ENCODE measurements at regions not wholly inside any gene's neighbourhood (a gene's known extent, or its start where the extent isn't known, plus 50 kb on each side); places are given as distances from the start of the nearest gene placed in this dataset.

DNA sequence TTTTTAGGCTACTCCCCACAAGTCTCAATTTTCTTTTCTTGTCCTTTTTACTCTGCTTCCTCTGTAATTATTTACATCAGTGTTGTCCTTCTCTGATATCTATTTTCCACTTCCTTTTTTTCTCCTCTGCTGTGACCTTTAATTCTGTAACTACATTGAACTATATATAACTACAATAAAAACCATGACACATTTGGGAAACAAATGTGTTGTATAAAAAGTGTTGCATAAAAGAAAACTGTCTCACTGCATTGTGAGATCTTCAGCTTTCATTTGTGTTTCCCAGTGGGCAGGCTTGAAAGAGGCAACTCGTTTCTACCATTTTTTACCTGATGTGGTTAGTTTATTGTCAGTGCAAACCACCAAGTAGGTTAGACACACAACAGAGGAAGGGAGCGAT, 483.9 kb upstream of the NRP1 start:
- no peak overlapping the region for H3K14ac ChIP-seq (ENCODE audit: insufficient read length)
- no peak overlapping the region for H3K27ac ChIP-seq (ENCODE audit: low read depth, low read length)
- H2AK5ac ChIP-seq (ENCODE audit: low read depth, low read length) = no peak overlapping the region
- no peak overlapping the region for H4K5ac ChIP-seq (ENCODE audit: insufficient read length, low read depth, low read length)
- H3K79me1 ChIP-seq (ENCODE audit: low read depth, low read length) = no peaks in the 10 kb centered on the region
- H3K4me2 ChIP-seq (ENCODE audit: insufficient read depth in 1 of 2, low read depth in 2 of 2, low read length in 2 of 2) = no peak overlapping the region
- peaks cover 0 to 7% of the 10 kb centered on the region in 2 experiments; a peak in 2 of 4 replicates for H3K9me3 ChIP-seq (ENCODE audit: insufficient read depth in 2 of 2, low read depth in 1 of 2, low read length in 1 of 2)
- peaks cover 0 to 3% (median 0%) of the 10 kb centered on the region in 4 experiments; a peak in 1 of 7 replicates for H3K4me1 ChIP-seq (replicated peaks in 1 of 4; ENCODE audit: control insufficient read depth in 3 of 4, insufficient read depth in 4 of 4, low read length in 3 of 4)
- 79% methylated on average over 2 of the region's 2 CpGs; no CpG with 5 or more reads in 1 of the 2 experiments for WGBS, 2 experiments (ENCODE audit: extremely low coverage in 1 of 2, insufficient coverage in 1 of 2, insufficient read length in 1 of 2, insufficient replicate concordance in 2 of 2, low coverage in 1 of 2, low lambda C conversion rate in 2 of 2, missing lambda C conversion rate in 1 of 2)
- H3K79me2 ChIP-seq (ENCODE audit: control insufficient read depth in 1 of 2, insufficient read depth in 2 of 2, low read length in 2 of 2) = no peaks in the 10 kb centered on the region
- H2BK5ac ChIP-seq (ENCODE audit: low read depth, low read length) = no peak overlapping the region
- H2BK20ac ChIP-seq (ENCODE audit: low read length) = no peak overlapping the region
- no peak for FAIRE-seq
- H2BK120ac ChIP-seq (replicated peaks; ENCODE audit: low read depth, low read length) = no peak overlapping the region
- H3K23me2 ChIP-seq (ENCODE audit: low read depth, low read length) = no peaks in the 10 kb centered on the region
- H3K36me3 ChIP-seq (ENCODE audit: control insufficient read depth in 2 of 4, insufficient read depth in 4 of 4, low read length in 3 of 4) = peaks cover 0 to 1% (median 0%) of the 10 kb centered on the region in 4 experiments; a peak in 1 of 8 replicates
- H2BK12ac ChIP-seq (ENCODE audit: low read depth, low read length) = no peak overlapping the region
- TF ChIP-seq TEAD4 (IDR thresholded peaks at IDR 0.05; ENCODE audit: low read depth, low read length) (no peak), BACH1 (IDR thresholded peaks at IDR 0.05; ENCODE audit: low read length) (no peak)
- H2BK15ac ChIP-seq (ENCODE audit: low read length) = no peak overlapping the region
- no peaks in the 10 kb centered on the region for H4K20me1 ChIP-seq (replicated peaks in 1 of 2; ENCODE audit: control insufficient read depth in 1 of 2, insufficient read depth in 2 of 2, low read length in 2 of 2)
- no peak overlapping the region for H3K56ac ChIP-seq (replicated peaks; ENCODE audit: insufficient read length, low read depth, low read length)
- H3K27me3 ChIP-seq (replicated peaks in 1 of 4; ENCODE audit: control insufficient read depth in 3 of 4, extremely low read depth in 1 of 4, insufficient read depth in 3 of 4, low read length in 3 of 4) = no peaks in the 10 kb centered on the region
- no peak overlapping the region for H3K4ac ChIP-seq (replicated peaks; ENCODE audit: insufficient read length, low read depth, low read length)
- ChIA-PET POLR2A (ENCODE audit: partially characterized antibody) (no interaction called here), CTCF (ENCODE audit: partially characterized antibody) (no interaction called here)
- no peak overlapping the region for H4K8ac ChIP-seq (ENCODE audit: extremely low read depth, insufficient read depth, low read length)
- no peak overlapping the region for H3K9ac ChIP-seq (replicated peaks in 1 of 4; ENCODE audit: extremely low read depth in 1 of 4, low read depth in 3 of 4, low read length in 3 of 4)
- H2AFZ ChIP-seq (ENCODE audit: low read length) = no peak overlapping the region
- no peak overlapping the region for H4K91ac ChIP-seq (replicated peaks; ENCODE audit: insufficient read length, low read length)
- H3K18ac ChIP-seq (ENCODE audit: extremely low read depth, low read length) = no peak overlapping the region
- no peak for DNase-seq (ENCODE audit: low read depth in 1 of 2, low spot score in 2 of 2)
- no peak overlapping the region for H3K4me3 ChIP-seq (ENCODE audit: extremely low read depth in 1 of 4, insufficient read depth in 2 of 4, low read depth in 3 of 4, low read length in 4 of 4)
- H3K23ac ChIP-seq (ENCODE audit: insufficient read length) = no peak overlapping the region

All from H1 (cell line).